Activated T-cell treated with anti-CD3 and anti-CD28 coated beads for 1 hour (primary cell): ENCODE measurements at regions not wholly inside any gene's neighbourhood (a gene's known extent, or its start where the extent isn't known, plus 50 kb on each side); places are given as distances from the start of the nearest gene placed in this dataset.

Experiments used
- DNase-seq: peaks from one replicate; pipeline ENCODE4 v3.0.0-alpha.2; 2020; ENCODE audit warnings: low read depth

- no peak for DNase-seq
Observed at GRCh38 chr16:5895976-5896375, 798.4 kb upstream of the EEF2KMT start.

- no peak for DNase-seq
Observed at GRCh38 chr16:5895137-5895536, 797.5 kb upstream of the EEF2KMT start.

- DNase-seq, result no peak
Observed at GRCh38 chr16:5891296-5891695, 793.7 kb upstream of the EEF2KMT start.

- DNase-seq, result no peak
Observed at GRCh38 chr16:5885521-5885920, 787.9 kb upstream of the EEF2KMT start.

- DNase-seq, result no peak
Observed at GRCh38 chr16:5884996-5885395, 787.4 kb upstream of the EEF2KMT start.

GRCh38 chr16:5884339-5884738 lies 786.7 kb upstream of the EEF2KMT start:
- no peak for DNase-seq

GRCh38 chr16:5882087-5882640 lies 784.6 kb upstream of the EEF2KMT start:
- no peak for DNase-seq

GRCh38 chr16:5875416-5875815 lies 777.8 kb upstream of the EEF2KMT start:
- no peak for DNase-seq

GRCh38 chr16:5874899-5875298 lies 777.3 kb upstream of the EEF2KMT start:
- no peak for DNase-seq

GRCh38 chr16:5873221-5873620 lies 775.6 kb upstream of the EEF2KMT start:
- no peak for DNase-seq

GRCh38 chr16:5870886-5871691 lies 773.5 kb upstream of the EEF2KMT start:
- DNase-seq, result no peak

GRCh38 chr16:5867250-5867649 lies 769.7 kb upstream of the EEF2KMT start:
- DNase-seq, result no peak

GRCh38 chr16:5865236-5865635 lies 767.6 kb upstream of the EEF2KMT start:
- no peak for DNase-seq

- DNase-seq, result no peak
Observed at GRCh38 chr16:5863071-5863606, 765.5 kb upstream of the EEF2KMT start.

- DNase-seq, result no peak
Observed at GRCh38 chr16:5862103-5862840, 764.7 kb upstream of the EEF2KMT start.

- DNase-seq, result no peak
Observed at GRCh38 chr16:5861241-5861640, 763.6 kb upstream of the EEF2KMT start.

GRCh38 chr16:5858180-5858579 lies 760.6 kb upstream of the EEF2KMT start:
- DNase-seq, result no peak

GRCh38 chr16:5854027-5854426 lies 756.4 kb upstream of the EEF2KMT start:
- DNase-seq, result no peak

- no peak for DNase-seq
Observed at GRCh38 chr16:5852151-5852550, 754.6 kb upstream of the EEF2KMT start.

- DNase-seq, result no peak
Observed at GRCh38 chr16:5851393-5851982, 753.9 kb upstream of the EEF2KMT start.

GRCh38 chr16:5850632-5851392 lies 753.2 kb upstream of the EEF2KMT start:
- no peak for DNase-seq

- no peak for DNase-seq
Observed at GRCh38 chr16:5845046-5845445, 747.5 kb upstream of the EEF2KMT start.
